Activated CD4-positive, alpha-beta memory T cell treated with anti-CD3 and anti-CD28 coated beads, Interleukin-2, amount 10 ng/mL, durations not matched to agents 7 days and 5 days (primary cell): ENCODE measurements at regions not wholly inside any gene's neighbourhood (a gene's known extent, or its start where the extent isn't known, plus 50 kb on each side); places are given as distances from the start of the nearest gene placed in this dataset.

Source experiments
- CTCF ChIA-PET: fragments of 350-600 bp; sonication (Branson Sonifier 250); formaldehyde crosslinking; loops from one replicate; lab custom pipeline; 2021; ENCODE audit warnings: antibody characterized with exemption, inconsistent platforms; lab: Charles Lee
- POLR2A ChIA-PET: fragments of 350-600 bp; sonication (Branson Sonifier 250); formaldehyde crosslinking; loops from one replicate; lab custom pipeline; 2021; ENCODE audit warnings: antibody characterized with exemption; lab: Charles Lee
- DNase-seq: peaks from one replicate; pipeline ENCODE4 v3.0.0-alpha.2; 2020
- H3K27ac Mint-ChIP-seq: one replicate; pipeline ENCODE4 v1.8.0; 2021; ENCODE audit warnings: mild to moderate bottlenecking, mixed read lengths
- H3K27me3 Mint-ChIP-seq: one replicate; pipeline ENCODE4 v1.8.0; 2021; ENCODE audit warnings: mixed read lengths
- H3K36me3 Mint-ChIP-seq: one replicate; pipeline ENCODE4 v1.8.0; 2021; ENCODE audit warnings: low read depth, mixed read lengths
- H3K4me1 Mint-ChIP-seq: one replicate; pipeline ENCODE4 v1.8.0; 2021; ENCODE audit warnings: mixed read lengths
- H3K4me3 Mint-ChIP-seq: one replicate; pipeline ENCODE4 v1.8.0; 2021; ENCODE audit warnings: mild to moderate bottlenecking, mixed read lengths
- H3K9me3 Mint-ChIP-seq: one replicate; pipeline ENCODE4 v1.8.0; 2021; ENCODE audit warnings: mixed read lengths

DNA sequence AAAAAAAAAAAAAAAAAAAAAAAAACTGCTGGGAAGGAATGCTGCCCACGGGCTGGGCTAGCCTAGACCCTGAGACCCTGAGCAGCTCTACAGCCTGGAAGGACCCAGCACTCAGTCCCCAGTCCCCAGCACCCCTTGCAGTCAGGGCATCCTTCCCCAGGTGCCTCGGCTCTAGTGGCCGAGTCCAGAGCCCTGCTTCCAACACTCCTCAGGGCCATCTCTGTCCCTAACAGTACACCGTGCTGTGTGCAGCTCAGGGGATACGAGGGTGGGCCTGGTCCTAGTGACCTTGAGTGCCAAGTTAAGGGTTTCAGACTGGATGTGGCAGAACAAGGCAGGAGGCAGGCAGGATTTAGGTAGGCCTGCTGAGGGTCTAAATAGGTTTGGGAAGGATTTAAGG lies 50.2 kb upstream of the LRP8 start:
- Mint-ChIP-seq H3K4me1 (no peaks in the 10 kb centered on the region), H3K4me3 (no peak overlapping the region), H3K36me3 (no peaks in the 10 kb centered on the region), H3K27ac (no peak overlapping the region), H3K27me3 (peaks cover 20% of the 10 kb centered on the region), H3K9me3 (no peaks in the 10 kb centered on the region)
- no peak for DNase-seq
- ChIA-PET CTCF (interaction anchor here (1.4 kb wide), 1 partner anchor 15 kb away, joined by 3 read pairs; no protein-coding TSS in a partner anchor), POLR2A (interaction anchor here (1.3 kb wide), 1 partner anchor 10 kb away, joined by 6 read pairs; no protein-coding TSS in a partner anchor)

DNA sequence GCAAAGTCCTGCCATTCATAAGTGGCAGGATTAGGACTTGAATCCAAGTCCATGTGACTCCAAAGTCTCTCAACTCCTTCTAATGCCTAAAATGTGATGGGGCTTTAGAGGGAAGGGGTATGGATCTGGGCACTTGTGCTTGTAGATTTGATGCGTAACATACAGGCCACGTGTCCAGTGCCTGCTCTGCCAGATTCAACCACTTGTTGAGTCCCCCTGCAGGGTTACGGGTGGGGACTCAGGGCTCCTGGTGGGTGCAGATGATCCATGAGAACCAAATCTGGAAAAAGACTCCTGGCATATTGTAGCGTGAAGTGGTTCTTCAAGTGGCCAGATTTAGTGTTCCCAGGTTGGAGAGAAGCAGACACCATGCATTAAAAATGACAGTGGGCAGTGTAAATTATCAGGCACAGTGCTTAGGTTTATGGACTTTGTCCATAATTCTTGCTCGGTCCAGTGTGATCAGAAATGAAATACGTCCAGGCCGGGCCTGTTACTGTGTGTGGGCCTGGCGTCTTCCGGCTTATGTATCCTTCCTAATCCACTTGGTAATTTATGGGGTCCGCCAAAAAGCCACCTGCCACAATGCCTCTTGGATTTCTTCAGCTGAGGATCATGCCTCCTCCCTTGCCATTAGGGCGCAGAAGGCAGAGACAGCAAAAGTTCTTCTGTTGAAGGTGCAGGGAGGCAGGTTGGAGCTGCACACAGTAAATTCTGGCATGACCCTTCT lies 51.2 kb upstream of the LRP8 start:
- POLR2A ChIA-PET: no interaction called here

DNA sequence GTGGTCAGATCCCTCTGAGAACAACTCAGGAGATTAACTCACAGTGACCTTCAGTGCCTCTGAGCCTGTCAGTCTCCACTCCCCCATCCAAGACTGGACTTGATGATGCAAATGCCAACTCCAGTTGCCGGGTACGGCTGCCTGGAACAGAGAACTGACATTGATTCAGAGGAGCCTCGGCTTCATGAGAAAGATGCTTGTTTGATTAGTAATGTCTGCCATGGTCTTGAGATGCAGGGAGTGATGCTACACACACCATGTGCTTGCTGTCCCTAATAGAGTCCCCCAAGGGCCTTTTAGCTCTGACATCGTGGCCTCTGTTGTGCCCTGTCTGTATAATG lies 51.8 kb upstream of the LRP8 start:
- no peak overlapping the region for H3K27ac Mint-ChIP-seq
- peaks cover 20% of the 10 kb centered on the region for H3K27me3 Mint-ChIP-seq
- no peaks in the 10 kb centered on the region for H3K4me1 Mint-ChIP-seq
- H3K4me3 Mint-ChIP-seq: no peak overlapping the region
- ChIA-PET CTCF (interaction anchor here (2.3 kb wide), 1 partner anchor 14 kb away, joined by 6 read pairs; no protein-coding TSS in a partner anchor), POLR2A (no interaction called here)
- no peaks in the 10 kb centered on the region for H3K9me3 Mint-ChIP-seq
- no peak for DNase-seq
- no peaks in the 10 kb centered on the region for H3K36me3 Mint-ChIP-seq

More for the DNA sequence above, 51.2 kb upstream of the LRP8 start:
- peaks cover 20% of the 10 kb centered on the region for H3K27me3 Mint-ChIP-seq
- H3K4me1 Mint-ChIP-seq: no peaks in the 10 kb centered on the region
- no peak overlapping the region for H3K27ac Mint-ChIP-seq
- H3K9me3 Mint-ChIP-seq: no peaks in the 10 kb centered on the region
- H3K36me3 Mint-ChIP-seq: no peaks in the 10 kb centered on the region
- no peak for DNase-seq
- no peak overlapping the region for H3K4me3 Mint-ChIP-seq
- CTCF ChIA-PET: interaction anchor here (2.3 kb wide), 1 partner anchor 14 kb away, joined by 6 read pairs; no protein-coding TSS in a partner anchor

DNA sequence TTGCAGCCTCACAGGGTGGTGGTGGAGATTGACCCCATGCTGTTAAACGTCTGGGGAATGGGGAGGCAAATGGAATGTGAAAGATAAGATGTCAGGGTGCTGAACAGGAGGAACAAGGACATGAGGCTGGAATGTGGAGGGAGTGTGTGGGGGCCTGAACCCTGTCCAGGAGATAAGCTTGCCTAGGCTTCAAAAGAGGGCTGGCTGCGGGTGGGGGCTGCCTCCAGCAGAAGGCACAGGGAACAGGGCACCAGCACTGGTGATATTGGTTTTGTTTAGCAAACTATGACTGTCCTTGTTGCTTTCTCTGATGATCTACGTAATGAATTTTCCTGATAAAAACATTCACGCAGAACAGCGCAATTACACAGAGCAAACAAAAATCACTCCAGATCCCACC lies 52.4 kb upstream of the LRP8 start:
- CTCF ChIA-PET: interaction anchor here (2.3 kb wide), 1 partner anchor 13 kb away, joined by 6 read pairs; no protein-coding TSS in a partner anchor
- peaks cover 23% of the 10 kb centered on the region for H3K27me3 Mint-ChIP-seq
- no peaks in the 10 kb centered on the region for H3K9me3 Mint-ChIP-seq
- H3K4me1 Mint-ChIP-seq: no peaks in the 10 kb centered on the region
- no peaks in the 10 kb centered on the region for H3K36me3 Mint-ChIP-seq
- H3K27ac Mint-ChIP-seq: no peak overlapping the region
- H3K4me3 Mint-ChIP-seq: no peak overlapping the region
- POLR2A ChIA-PET: no interaction called here
- no peak for DNase-seq

DNA sequence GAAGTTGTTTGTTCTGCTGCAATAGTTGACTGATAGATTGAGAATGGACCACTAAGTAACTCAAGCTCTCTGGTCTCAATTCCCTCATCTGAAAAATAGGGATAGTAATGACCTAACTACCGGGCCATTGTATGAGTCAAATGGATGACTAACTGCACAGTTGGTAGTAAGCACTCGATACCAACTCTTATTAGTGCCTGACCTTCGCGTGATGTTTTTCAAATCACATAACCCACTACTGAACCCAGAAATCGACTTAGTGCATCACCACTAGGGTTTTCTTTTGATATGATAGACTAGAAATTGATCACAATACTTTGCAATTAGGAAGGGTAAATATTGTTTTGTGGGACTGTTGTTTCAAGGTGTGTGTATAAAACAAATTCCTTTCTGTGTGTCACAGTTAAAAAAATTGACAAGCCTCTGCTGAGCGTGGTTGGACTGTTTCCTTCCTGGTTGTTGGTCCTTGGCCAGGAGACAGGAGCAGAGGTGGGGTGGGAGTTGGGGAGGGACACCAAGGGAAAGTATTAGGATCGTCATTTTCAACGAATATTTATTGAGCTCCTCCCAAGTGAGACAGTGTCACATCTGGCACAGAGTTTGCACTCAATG lies 54.0 kb upstream of the LRP8 start:
- Mint-ChIP-seq H3K36me3 (no peaks in the 10 kb centered on the region), H3K9me3 (no peaks in the 10 kb centered on the region), H3K4me1 (no peaks in the 10 kb centered on the region), H3K27me3 (peaks cover 33% of the 10 kb centered on the region), H3K27ac (no peak overlapping the region), H3K4me3 (no peak overlapping the region)
- POLR2A ChIA-PET: no interaction called here
- DNase-seq: no peak
- CTCF ChIA-PET: no interaction called here

DNA sequence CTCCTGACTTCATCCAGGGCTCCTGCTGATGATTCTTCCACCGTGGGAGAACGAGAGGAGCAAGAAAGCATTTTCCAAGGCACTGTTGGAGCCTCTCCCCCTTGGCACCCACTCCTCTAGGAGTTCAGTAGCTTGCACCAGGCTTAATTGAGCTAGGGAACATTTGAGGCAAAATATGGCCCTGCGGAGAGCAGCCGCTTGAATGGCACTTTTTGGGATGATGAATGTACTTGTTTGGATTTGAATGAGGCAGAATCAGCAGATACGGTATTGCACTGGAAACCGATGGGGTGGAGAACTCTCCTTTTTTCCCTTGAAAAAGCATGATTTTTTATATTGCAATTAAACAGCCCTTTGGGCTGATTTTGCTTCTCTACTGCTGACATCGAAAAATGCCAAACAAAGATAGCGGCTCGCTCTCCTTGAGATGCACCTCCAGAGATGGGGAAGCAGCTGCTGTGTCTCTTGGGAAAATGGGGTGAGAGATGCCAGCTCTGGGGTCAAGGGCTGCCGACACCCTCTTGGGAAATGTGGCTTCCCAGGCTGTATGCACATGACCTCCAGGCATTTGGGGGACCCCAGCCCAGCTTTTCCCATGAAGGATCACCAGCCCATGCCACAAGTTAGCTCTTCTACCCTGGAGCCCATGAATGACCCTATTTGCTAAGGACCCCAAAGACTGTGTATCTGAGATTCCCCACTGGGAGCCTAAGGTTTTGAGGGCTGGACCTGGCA lies 55.4 kb upstream of the LRP8 start:
- no peak for DNase-seq
- no peak overlapping the region for H3K27ac Mint-ChIP-seq
- H3K9me3 Mint-ChIP-seq: peaks cover 3% of the 10 kb centered on the region
- ChIA-PET POLR2A (no interaction called here), CTCF (interaction anchor here (0.6 to 1.6 kb wide), 2 partner anchors 10 to 214 kb away, joined by 4 read pairs; no protein-coding TSS in a partner anchor)
- no peaks in the 10 kb centered on the region for H3K4me1 Mint-ChIP-seq
- no peak overlapping the region for H3K4me3 Mint-ChIP-seq
- peaks cover 36% of the 10 kb centered on the region for H3K27me3 Mint-ChIP-seq
- no peaks in the 10 kb centered on the region for H3K36me3 Mint-ChIP-seq

DNA sequence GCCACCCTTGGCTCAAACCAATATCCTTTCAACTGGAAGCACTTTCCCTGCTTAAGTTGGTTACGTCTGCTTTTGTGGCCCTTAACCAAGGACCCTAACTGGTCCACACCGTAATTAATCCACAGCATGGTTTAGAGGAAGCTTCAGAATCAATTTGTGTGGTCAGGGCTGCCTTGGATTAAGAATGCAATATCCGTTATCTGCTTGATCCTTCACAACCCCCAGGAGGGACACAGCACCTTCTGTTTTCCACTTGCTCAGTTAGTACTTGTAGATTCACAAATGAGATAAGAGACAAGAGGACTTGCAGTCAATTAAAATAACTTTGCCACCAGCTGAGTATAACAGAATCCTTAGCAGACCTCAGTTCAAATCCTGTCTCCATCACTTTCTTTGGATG lies 56.9 kb upstream of the LRP8 start:
- ChIA-PET POLR2A (no interaction called here), CTCF (no interaction called here)
- no peak overlapping the region for H3K4me3 Mint-ChIP-seq
- peaks cover 3% of the 10 kb centered on the region for H3K9me3 Mint-ChIP-seq
- no peaks in the 10 kb centered on the region for H3K36me3 Mint-ChIP-seq
- peaks cover 36% of the 10 kb centered on the region for H3K27me3 Mint-ChIP-seq
- H3K4me1 Mint-ChIP-seq: no peaks in the 10 kb centered on the region
- no peak for DNase-seq
- H3K27ac Mint-ChIP-seq: no peak overlapping the region

DNA sequence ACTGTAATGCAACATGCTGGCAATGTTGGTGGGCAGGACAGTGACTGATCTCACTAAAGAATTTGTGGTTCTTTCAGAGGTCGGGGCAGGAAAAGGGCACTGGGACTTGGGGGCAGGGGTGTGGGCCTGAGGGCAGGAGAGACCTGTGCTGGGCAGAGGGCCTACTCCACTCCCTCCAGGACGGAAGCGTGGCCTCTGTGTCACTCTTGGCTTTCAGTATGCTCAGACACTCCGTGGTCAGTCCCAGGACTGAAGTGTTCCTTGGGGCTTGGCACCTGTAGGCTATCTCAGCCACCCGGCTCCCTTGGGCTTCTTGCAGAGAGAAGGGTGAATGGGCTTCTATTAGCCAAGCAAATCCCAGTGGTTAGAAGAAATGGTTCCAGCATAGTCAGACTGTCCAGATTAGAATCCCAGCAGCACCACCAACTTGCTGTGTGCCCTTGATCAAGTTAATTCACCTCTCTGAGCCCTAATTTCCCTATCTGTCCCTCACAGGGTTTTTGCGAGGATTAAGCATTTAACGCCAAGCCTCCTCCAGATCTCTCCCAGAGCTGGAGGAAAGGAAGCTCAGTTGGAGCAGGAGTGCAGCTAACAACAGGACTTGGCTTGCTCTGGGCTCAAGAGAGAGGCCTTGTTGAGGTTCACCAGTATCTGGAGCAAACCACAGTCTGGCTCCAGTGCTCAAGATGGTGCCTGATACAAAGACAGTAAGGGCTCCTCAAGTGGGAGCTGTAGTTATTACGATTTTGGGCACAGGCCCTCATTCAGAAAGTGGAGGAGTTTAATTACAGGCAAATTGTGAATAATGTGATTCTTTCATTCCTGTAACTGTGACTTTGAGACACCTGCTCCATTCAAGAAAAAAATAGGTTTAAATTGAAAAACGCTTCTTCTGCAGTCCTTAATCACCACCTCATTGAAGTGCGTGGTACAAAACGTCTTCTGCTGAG lies 57.7 kb upstream of the LRP8 start:
- peaks cover 32% of the 10 kb centered on the region for H3K27me3 Mint-ChIP-seq
- peaks cover 3% of the 10 kb centered on the region for H3K9me3 Mint-ChIP-seq
- H3K4me1 Mint-ChIP-seq: peaks cover 3% of the 10 kb centered on the region
- H3K27ac Mint-ChIP-seq: no peak overlapping the region
- no peak overlapping the region for H3K4me3 Mint-ChIP-seq
- ChIA-PET CTCF (no interaction called here), POLR2A (no interaction called here)
- DNase-seq: no peak
- H3K36me3 Mint-ChIP-seq: no peaks in the 10 kb centered on the region

DNA sequence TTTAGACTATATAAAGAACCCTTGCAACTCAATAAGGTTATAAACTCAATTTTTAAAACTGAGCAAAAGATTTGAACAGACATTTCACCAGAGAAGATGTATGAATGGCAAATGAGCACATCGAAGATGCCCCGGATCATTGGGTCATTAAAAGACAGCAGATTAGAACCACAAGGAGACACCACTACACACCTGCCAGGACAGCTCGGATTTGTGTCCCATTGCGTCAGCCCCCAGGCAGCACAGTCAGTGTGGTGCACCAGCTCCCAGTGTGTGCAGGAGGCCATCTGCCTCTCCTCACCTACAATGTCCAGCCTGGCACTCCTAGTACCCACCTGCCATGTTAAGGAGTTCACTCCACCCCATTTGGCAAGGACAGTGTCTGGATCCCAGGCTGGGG lies 61.1 kb upstream of the LRP8 start:
- no peak for DNase-seq
- H3K27ac Mint-ChIP-seq: no peak overlapping the region
- H3K4me1 Mint-ChIP-seq: peaks cover 5% of the 10 kb centered on the region
- H3K27me3 Mint-ChIP-seq: peaks cover 16% of the 10 kb centered on the region
- ChIA-PET POLR2A (interaction anchor here (1.7 kb wide), 1 partner anchor 110 kb away, joined by 5 read pairs; no protein-coding TSS in a partner anchor), CTCF (interaction anchor here (1.2 kb wide), 1 partner anchor 111 kb away, joined by 4 read pairs; no protein-coding TSS in a partner anchor)
- no peaks in the 10 kb centered on the region for H3K36me3 Mint-ChIP-seq
- no peak overlapping the region for H3K4me3 Mint-ChIP-seq
- peaks cover 3% of the 10 kb centered on the region for H3K9me3 Mint-ChIP-seq

DNA sequence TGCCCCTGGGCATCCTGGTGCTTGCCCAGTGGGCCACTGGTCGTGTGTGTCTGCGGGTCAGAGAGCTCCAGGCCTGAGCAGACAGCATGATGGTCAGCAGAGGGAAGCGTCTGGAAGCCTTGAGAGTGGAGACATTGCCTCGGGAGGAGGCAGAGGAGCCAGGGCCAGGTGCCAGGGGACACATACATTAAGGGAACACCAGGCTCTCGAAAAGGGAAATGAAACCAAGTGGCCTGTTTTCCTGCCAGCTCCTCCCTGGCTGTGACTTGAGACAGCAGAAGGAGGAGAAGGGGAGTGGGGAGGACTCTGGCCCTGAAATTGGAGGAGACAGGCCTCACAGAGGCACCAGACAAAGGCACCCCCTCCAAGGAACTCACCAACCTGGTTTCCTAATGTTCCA lies 62.4 kb upstream of the LRP8 start:
- no peak for DNase-seq
- ChIA-PET POLR2A (interaction anchor here (1.1 kb wide), 1 partner anchor 110 kb away, joined by 3 read pairs; no protein-coding TSS in a partner anchor), CTCF (interaction anchor here (0.7 to 5.3 kb wide), 4 partner anchors 32 to 110 kb away, joined by 3 to 98 read pairs (median 4); no protein-coding TSS in a partner anchor)
- H3K27ac Mint-ChIP-seq: no peak overlapping the region
- H3K36me3 Mint-ChIP-seq: no peaks in the 10 kb centered on the region
- no peak overlapping the region for H3K4me3 Mint-ChIP-seq
- peaks cover 13% of the 10 kb centered on the region for H3K27me3 Mint-ChIP-seq
- H3K9me3 Mint-ChIP-seq: peaks cover 3% of the 10 kb centered on the region
- peaks cover 5% of the 10 kb centered on the region for H3K4me1 Mint-ChIP-seq

DNA sequence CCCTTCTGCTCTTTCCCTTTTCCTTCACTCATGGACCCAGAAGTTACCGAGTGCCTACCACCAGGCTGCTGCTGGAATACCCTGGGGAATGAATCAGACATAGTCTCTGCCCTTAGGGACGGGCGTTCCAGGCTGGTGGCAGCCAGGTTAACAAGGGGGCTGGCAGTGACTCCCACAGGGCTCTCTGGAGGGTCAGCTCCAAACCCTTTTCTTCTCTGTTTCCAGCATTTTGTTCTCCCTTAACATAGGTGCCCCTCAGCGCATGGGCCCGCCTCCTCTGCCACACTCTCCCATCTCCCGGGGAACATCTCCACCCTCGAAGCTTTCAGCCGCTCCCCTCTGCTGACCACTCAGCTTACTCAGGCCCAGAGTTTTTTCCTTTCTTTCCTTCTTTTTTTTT lies 62.9 kb upstream of the LRP8 start:
- Mint-ChIP-seq H3K4me1 (peaks cover 5% of the 10 kb centered on the region), H3K27ac (no peak overlapping the region), H3K36me3 (no peaks in the 10 kb centered on the region), H3K9me3 (peaks cover 3% of the 10 kb centered on the region), H3K27me3 (peaks cover 13% of the 10 kb centered on the region), H3K4me3 (no peak overlapping the region)
- CTCF ChIA-PET: interaction anchor here (0.7 to 5.3 kb wide), 4 partner anchors 32 to 111 kb away, joined by 3 to 98 read pairs (median 4); no protein-coding TSS in a partner anchor
- DNase-seq: no peak
- POLR2A ChIA-PET: interaction anchor here (1.1 kb wide), 1 partner anchor 110 kb away, joined by 3 read pairs; no protein-coding TSS in a partner anchor

DNA sequence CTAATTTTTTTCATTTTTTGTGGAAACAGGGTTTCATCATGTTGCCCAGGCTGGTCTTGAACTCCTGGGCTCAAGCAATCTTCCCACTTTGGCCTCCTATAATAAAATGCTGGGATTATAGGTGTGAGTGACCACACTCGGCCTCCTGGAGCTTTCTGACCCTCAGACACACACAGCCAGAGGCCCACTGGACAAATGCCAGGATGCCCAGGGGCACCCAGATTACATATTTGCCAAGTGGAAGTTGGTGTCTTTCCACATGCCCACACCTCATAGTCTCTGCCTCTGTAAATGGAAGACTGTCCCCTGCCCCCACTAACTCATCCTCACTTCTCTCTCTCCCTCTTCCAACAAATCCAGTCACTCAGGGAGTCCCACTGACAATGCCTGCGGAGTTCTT lies 63.4 kb upstream of the LRP8 start:
- H3K36me3 Mint-ChIP-seq: no peaks in the 10 kb centered on the region
- H3K27me3 Mint-ChIP-seq: peaks cover 10% of the 10 kb centered on the region
- H3K27ac Mint-ChIP-seq: no peak overlapping the region
- H3K4me3 Mint-ChIP-seq: no peak overlapping the region
- POLR2A ChIA-PET: interaction anchor here (1.1 kb wide), 1 partner anchor 111 kb away, joined by 3 read pairs; no protein-coding TSS in a partner anchor
- peaks cover 3% of the 10 kb centered on the region for H3K9me3 Mint-ChIP-seq
- H3K4me1 Mint-ChIP-seq: peaks cover 5% of the 10 kb centered on the region
- DNase-seq: no peak
- CTCF ChIA-PET: interaction anchor here (1.0 to 5.3 kb wide), 3 partner anchors 23 to 111 kb away, joined by 4 to 98 read pairs (median 21); no protein-coding TSS in a partner anchor
